Prostate gland (tissue), 2 donors: ENCODE measurements at regions not wholly inside any gene's neighbourhood (a gene's known extent, or its start where the extent isn't known, plus 50 kb on each side); places are given as distances from the start of the nearest gene placed in this dataset.

Source experiments
- CTCF ChIP-seq, 4 experiments: fragments of 200-600 bp in 2 of 4; fragments of 450-650 bp in 2 of 4; sonication (generic) in 2 of 4; IDR thresholded peaks; 1 replicate in 3 of 4; 2 replicates in 1 of 4; pipeline ENCODE4 v1.5.1; 2016 to 2019; ENCODE audit warnings: antibody characterized with exemption in 4 of 4, mild to moderate bottlenecking in 2 of 4, moderate library complexity in 2 of 4
- POLR2A ChIP-seq: fragments of 450-650 bp; IDR thresholded peaks from one replicate; pipeline ENCODE4 v1.6.1; 2016; ENCODE audit warnings: antibody characterized with exemption, mild to moderate bottlenecking

- TF ChIP-seq CTCF (IDR thresholded peaks at IDR 0.05) (no peak), POLR2A (no peak)
These were observed 1224.3 kb upstream of the B3GALT2 start for GRCh38 chr1:194410756-194411155.
